Keratinocyte (primary cell): ENCODE measurements at regions not wholly inside any gene's neighbourhood (a gene's known extent, or its start where the extent isn't known, plus 50 kb on each side); places are given as distances from the start of the nearest gene placed in this dataset.
"Not testable (repeated sequence)": the region's sequence is repeated elsewhere in the genome, so short reads cannot be mapped to it uniquely, and the experiment has no call there.

Source experiments
- EZH2 ChIP-seq: IDR thresholded peaks from one replicate; pipeline ENCODE4 v1.6.1; 2012; ENCODE audit warnings: inconsistent platforms, mild to moderate bottlenecking, low read length, moderate library complexity
- TF ChIP-seq, protein P1 (sequence below), 3 experiments: IDR thresholded peaks in 1 of 3; conservative IDR thresholded peaks in 1 of 3; optimal IDR thresholded peaks in 1 of 3; 2 replicates in 2 of 3; 3 replicates in 1 of 3; pipeline versions ENCODE3 to v1.5.1; 2011; ENCODE audit warnings: low read length in 3 of 3, mild to moderate bottlenecking in 3 of 3, moderate library complexity in 2 of 3, control low read depth in 1 of 3, inconsistent platforms in 1 of 3; ENCODE audit not compliant: insufficient read depth in 2 of 3; ENCODE audit errors: extremely low read depth in 1 of 3

GRCh38 chr18:14459826-14460225, 83.6 kb downstream of the POTEC start:
- TF ChIP-seq, protein P1, sequence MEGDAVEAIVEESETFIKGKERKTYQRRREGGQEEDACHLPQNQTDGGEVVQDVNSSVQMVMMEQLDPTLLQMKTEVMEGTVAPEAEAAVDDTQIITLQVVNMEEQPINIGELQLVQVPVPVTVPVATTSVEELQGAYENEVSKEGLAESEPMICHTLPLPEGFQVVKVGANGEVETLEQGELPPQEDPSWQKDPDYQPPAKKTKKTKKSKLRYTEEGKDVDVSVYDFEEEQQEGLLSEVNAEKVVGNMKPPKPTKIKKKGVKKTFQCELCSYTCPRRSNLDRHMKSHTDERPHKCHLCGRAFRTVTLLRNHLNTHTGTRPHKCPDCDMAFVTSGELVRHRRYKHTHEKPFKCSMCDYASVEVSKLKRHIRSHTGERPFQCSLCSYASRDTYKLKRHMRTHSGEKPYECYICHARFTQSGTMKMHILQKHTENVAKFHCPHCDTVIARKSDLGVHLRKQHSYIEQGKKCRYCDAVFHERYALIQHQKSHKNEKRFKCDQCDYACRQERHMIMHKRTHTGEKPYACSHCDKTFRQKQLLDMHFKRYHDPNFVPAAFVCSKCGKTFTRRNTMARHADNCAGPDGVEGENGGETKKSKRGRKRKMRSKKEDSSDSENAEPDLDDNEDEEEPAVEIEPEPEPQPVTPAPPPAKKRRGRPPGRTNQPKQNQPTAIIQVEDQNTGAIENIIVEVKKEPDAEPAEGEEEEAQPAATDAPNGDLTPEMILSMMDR (optimal IDR thresholded peaks at IDR 0.05 in 1 of 3, IDR thresholded peaks at IDR 0.05 in 1 of 3, conservative IDR thresholded peaks at IDR 0.05 in 1 of 3; ENCODE audit: extremely low read depth in 1 of 3, insufficient read depth in 2 of 3, low read length in 3 of 3): not testable (repeated sequence)
- not testable (repeated sequence) for TF ChIP-seq EZH2
